NB4 (cell line): ENCODE measurements at regions not wholly inside any gene's neighbourhood (a gene's known extent, or its start where the extent isn't known, plus 50 kb on each side); places are given as distances from the start of the nearest gene placed in this dataset.

Experiments
- DNase-seq: peaks from one replicate; pipeline ENCODE4 v3.0.0; 2010; ENCODE audit warnings: low read depth
- H3K4me3 ChIP-seq: one replicate; pipeline ENCODE4 v1.5.1; 2011; ENCODE audit warnings: mild to moderate bottlenecking, low read depth, low read length, moderate library complexity
- CTCF ChIP-seq: IDR thresholded peaks from one replicate; pipeline ENCODE4 v1.5.1; 2012; ENCODE audit warnings: low read depth, low read length
- MYC ChIP-seq: IDR thresholded peaks from 2 replicates; pipeline ENCODE4 v1.6.1; 2011; ENCODE audit warnings: low read depth, low read length
- POLR2A ChIP-seq: IDR thresholded peaks from 2 replicates; pipeline ENCODE4 v1.6.1; 2011; ENCODE audit warnings: mild to moderate bottlenecking; ENCODE audit not compliant: insufficient read length; ENCODE audit errors: extremely low read depth
- TF ChIP-seq, protein P1 (sequence below): IDR thresholded peaks from 2 replicates; pipeline ENCODE4 v1.6.1; 2011; ENCODE audit warnings: low read depth, low read length

GRCh38 chr3:164577667-164578210 lies 500.6 kb downstream of the SI start:
- H3K4me3 ChIP-seq: no peak overlapping the region
- no peak for DNase-seq
- TF ChIP-seq MYC (no peak), CTCF (no peak), POLR2A (no peak)
- TF ChIP-seq, protein P1, sequence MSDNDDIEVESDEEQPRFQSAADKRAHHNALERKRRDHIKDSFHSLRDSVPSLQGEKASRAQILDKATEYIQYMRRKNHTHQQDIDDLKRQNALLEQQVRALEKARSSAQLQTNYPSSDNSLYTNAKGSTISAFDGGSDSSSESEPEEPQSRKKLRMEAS: no peak

- TF ChIP-seq POLR2A: no peak
- TF ChIP-seq, protein P1: no peak
- TF ChIP-seq CTCF: no peak
- no peak for TF ChIP-seq MYC
- no peak for DNase-seq
- no peak overlapping the region for H3K4me3 ChIP-seq
These were observed 505.9 kb downstream of the SI start for GRCh38 chr3:164572436-164572835.

- no peak for DNase-seq
- TF ChIP-seq MYC (no peak), CTCF (no peak), POLR2A (no peak)
- TF ChIP-seq, protein P1: no peak
- H3K4me3 ChIP-seq: no peak overlapping the region
These were observed 527.4 kb downstream of the SI start for GRCh38 chr3:164550857-164551256.

GRCh38 chr3:164539215-164539614 lies 539.1 kb downstream of the SI start:
- TF ChIP-seq, protein P1: no peak
- no peak for TF ChIP-seq CTCF
- no peak for TF ChIP-seq MYC
- TF ChIP-seq POLR2A: no peak
- no peak for DNase-seq
- H3K4me3 ChIP-seq: no peak overlapping the region

GRCh38 chr3:164537485-164537884 lies 540.8 kb downstream of the SI start:
- no peak for DNase-seq
- H3K4me3 ChIP-seq: no peak overlapping the region
- TF ChIP-seq MYC: no peak
- no peak for TF ChIP-seq POLR2A
- TF ChIP-seq, protein P1: no peak
- TF ChIP-seq CTCF: no peak
